Upper lobe of left lung (tissue), 6 donors: ENCODE measurements at regions not wholly inside any gene's neighbourhood (a gene's known extent, or its start where the extent isn't known, plus 50 kb on each side); places are given as distances from the start of the nearest gene placed in this dataset.
A peak's percentile ranks its signal among the peaks of the same experiment; 100 is the strongest.

Experiments used
- ATAC-seq, 2 donors: fragments of 200-7000 bp; cut with Tn5 transposase; one replicate each; pipeline ENCODE4 v1.9.1; 2022; ENCODE audit warnings: mild to moderate bottlenecking in 2 of 2, moderate library complexity in 2 of 2; ENCODE audit not compliant: low FRiP score in 2 of 2
- DNase-seq, 2 donors: peaks; one replicate each; pipeline ENCODE4 v3.0.0-alpha.2; 2019 to 2020
- H3K27ac ChIP-seq, 4 donors: fragments of 200-600 bp; sonication (generic); one replicate each; pipeline ENCODE4 v1.5.1; 2016 to 2019
- H3K27me3 ChIP-seq, 4 donors: fragments of 200-600 bp; sonication (generic); one replicate each; pipeline ENCODE4 v1.5.1; 2017 to 2019
- H3K36me3 ChIP-seq, 4 donors: fragments of 200-600 bp; sonication (generic); one replicate each; pipeline ENCODE4 v1.5.1; 2016 to 2019
- H3K4me1 ChIP-seq, 4 donors: fragments of 200-600 bp; sonication (generic); one replicate each; pipeline ENCODE4 v1.5.1; 2018 to 2019
- H3K4me3 ChIP-seq, 4 donors: fragments of 200-600 bp; sonication (generic); one replicate each; pipeline ENCODE4 v1.5.1; 2017 to 2019; ENCODE audit warnings: mild to moderate bottlenecking in 2 of 4, moderate library complexity in 1 of 4
- H3K9me3 ChIP-seq, 4 donors: fragments of 200-600 bp; sonication (generic); one replicate each; pipeline ENCODE4 v1.5.1; 2018 to 2019
- CTCF ChIP-seq, 6 experiments: fragments of 450-650 bp in 4 of 6; fragments of 200-600 bp in 2 of 6; sonication (generic) in 2 of 6; IDR thresholded peaks; one replicate each; pipeline ENCODE4 v1.5.1; 2016 to 2019; ENCODE audit warnings: antibody characterized with exemption in 6 of 6
- EP300 ChIP-seq, 4 donors: sonication (generic); formaldehyde crosslinking; IDR thresholded peaks; one replicate each; pipeline ENCODE4 v1.5.1; 2017; ENCODE audit warnings: antibody characterized with exemption in 4 of 4, control low read depth in 2 of 4
- POLR2A ChIP-seq, 4 donors: fragments of 450-650 bp; IDR thresholded peaks; one replicate each; pipeline ENCODE4 v1.5.1; 2016 to 2017; ENCODE audit warnings: antibody characterized with exemption in 4 of 4, mild to moderate bottlenecking in 2 of 4
- POLR2AphosphoS5 ChIP-seq, 2 donors: sonication (generic); formaldehyde crosslinking; IDR thresholded peaks; one replicate each; pipeline ENCODE4 v1.5.1; 2017; ENCODE audit warnings: antibody characterized with exemption in 2 of 2
- WGBS, 2 donors: methylation state at CpG; one replicate each; pipeline ENCODE4 v1.1.5; 2017 to 2018; 5-methylcytosine and 5-hydroxymethylcytosine counted together
- donor health status: DM: no; HTN: no; CAD: no; lungs with moderate emphysema.
- donor health status: DM: no; HTN: yes; CAD: no; lungs with severe emphysema.

- no peaks in the 10 kb centered on the region for H3K36me3 ChIP-seq
- TF ChIP-seq POLR2AphosphoS5 (IDR thresholded peaks at IDR 0.05), result no peak
- no peak for TF ChIP-seq EP300 (IDR thresholded peaks at IDR 0.05)
- TF ChIP-seq CTCF (IDR thresholded peaks at IDR 0.05), result no peak
- TF ChIP-seq POLR2A (IDR thresholded peaks at IDR 0.05), result no peak
- H3K27ac ChIP-seq, result no peak overlapping the region
- 47 to 79% methylated on average over 1 of the region's 1 CpG for WGBS, 2 donors
- H3K4me3 ChIP-seq, result no peak overlapping the region
- no peak for DNase-seq
- H3K4me1 ChIP-seq, result peaks cover 5 to 12% (median 7%) of the 10 kb centered on the region in 4 donors
- H3K27me3 ChIP-seq, result no peaks in the 10 kb centered on the region
- ATAC-seq, result peak in 1 of 2 donors; percentile 58
- H3K9me3 ChIP-seq, result no peaks in the 10 kb centered on the region
Observed at GRCh38 chr3:177429079-177429478, 231.8 kb upstream of the TBL1XR1 start.

GRCh38 chr3:177429771-177430170, 232.5 kb upstream of the TBL1XR1 start:
- H3K4me1 ChIP-seq, result peaks cover 5 to 12% (median 7%) of the 10 kb centered on the region in 4 donors
- ATAC-seq (no peak), DNase-seq (no peak)
- H3K4me3 ChIP-seq, result no peak overlapping the region
- H3K27ac ChIP-seq, result no peak overlapping the region
- no peaks in the 10 kb centered on the region for H3K27me3 ChIP-seq
- no peaks in the 10 kb centered on the region for H3K36me3 ChIP-seq
- TF ChIP-seq POLR2AphosphoS5 (IDR thresholded peaks at IDR 0.05), result no peak
- TF ChIP-seq EP300 (IDR thresholded peaks at IDR 0.05), result no peak
- TF ChIP-seq POLR2A (IDR thresholded peaks at IDR 0.05), result no peak
- no peaks in the 10 kb centered on the region for H3K9me3 ChIP-seq
- WGBS, 2 donors, result 58 to 70% methylated on average over 2 of the region's 2 CpGs

GRCh38 chr3:177430653-177431052, 233.4 kb upstream of the TBL1XR1 start:
- TF ChIP-seq CTCF (IDR thresholded peaks at IDR 0.05) (no peak), EP300 (IDR thresholded peaks at IDR 0.05) (no peak)
- no peak overlapping the region for H3K4me3 ChIP-seq
- WGBS, 2 donors, result 87 to 97% methylated on average over 5 of the region's 5 CpGs

GRCh38 chr3:177431525-177432176, 234.4 kb upstream of the TBL1XR1 start:
- DNase-seq (peak in 1 of 2 donors; percentile 41), ATAC-seq (no peak)
- WGBS, 2 donors, result 37 to 44% methylated on average over 7 of the region's 7 CpGs
- no peaks in the 10 kb centered on the region for H3K36me3 ChIP-seq
- no peaks in the 10 kb centered on the region for H3K9me3 ChIP-seq
- no peak overlapping the region for H3K4me3 ChIP-seq
- no peak overlapping the region for H3K27ac ChIP-seq
- H3K4me1 ChIP-seq, result peaks cover 5 to 9% (median 7%) of the 10 kb centered on the region in 4 donors
- no peaks in the 10 kb centered on the region for H3K27me3 ChIP-seq
- TF ChIP-seq EP300 (IDR thresholded peaks at IDR 0.05) (no peak), POLR2A (IDR thresholded peaks at IDR 0.05) (no peak), POLR2AphosphoS5 (IDR thresholded peaks at IDR 0.05) (no peak)

More at GRCh38 chr3:177430653-177431052, 233.4 kb upstream of the TBL1XR1 start:
- Histone ChIP-seq H3K27me3 (no peaks in the 10 kb centered on the region), H3K27ac (no peak overlapping the region), H3K9me3 (no peaks in the 10 kb centered on the region), H3K36me3 (no peaks in the 10 kb centered on the region), H3K4me1 (peaks cover 5 to 12% (median 7%) of the 10 kb centered on the region in 4 donors)
- DNase-seq (no peak), ATAC-seq (no peak)

GRCh38 chr3:177435301-177435700, 238.0 kb upstream of the TBL1XR1 start:
- 76 to 77% methylated on average over 3 of the region's 3 CpGs for WGBS, 2 donors
- Histone ChIP-seq H3K27me3 (no peaks in the 10 kb centered on the region), H3K36me3 (no peaks in the 10 kb centered on the region), H3K4me3 (no peak overlapping the region), H3K27ac (no peak overlapping the region), H3K4me1 (peaks cover 5 to 12% (median 7%) of the 10 kb centered on the region in 4 donors), H3K9me3 (no peaks in the 10 kb centered on the region)
- DNase-seq (no peak), ATAC-seq (no peak)
- TF ChIP-seq EP300 (IDR thresholded peaks at IDR 0.05) (no peak), CTCF (IDR thresholded peaks at IDR 0.05) (no peak), POLR2A (IDR thresholded peaks at IDR 0.05) (no peak), POLR2AphosphoS5 (IDR thresholded peaks at IDR 0.05) (no peak)
